H1 (cell line): ENCODE measurements at regions not wholly inside any gene's neighbourhood (a gene's known extent, or its start where the extent isn't known, plus 50 kb on each side); places are given as distances from the start of the nearest gene placed in this dataset.

Experiments used
- CBX8 ChIP-seq: fragments of 300-800, 300-1000 bp; sonication (generic); IDR thresholded peaks from 2 replicates; pipeline ENCODE4 v1.7.1; 2016; ENCODE audit warnings: low read depth, low read length, borderline replicate concordance
- FOSL1 ChIP-seq: IDR thresholded peaks from 2 replicates; pipeline ENCODE4 v1.6.1; 2011; ENCODE audit warnings: mild to moderate bottlenecking, low read depth, low read length, moderate library complexity; ENCODE audit not compliant: insufficient read depth

- TF ChIP-seq FOSL1 (no peak), CBX8 (no peak)
- TF ChIP-seq, all 59 proteins: peak for 0
These were observed 1359.4 kb upstream of the GJE1 start (continued) for GRCh38 chr6:140773276-140773675.
